Peyer's patch (tissue), 4 donors: ENCODE measurements at regions not wholly inside any gene's neighbourhood (a gene's known extent, or its start where the extent isn't known, plus 50 kb on each side); places are given as distances from the start of the nearest gene placed in this dataset.

Experiments used
- POLR2A ChIP-seq, 2 donors: fragments of 450-650 bp; IDR thresholded peaks; one replicate each; pipeline ENCODE4 v1.5.1; 2017; ENCODE audit warnings: antibody characterized with exemption in 2 of 2, mild to moderate bottlenecking in 2 of 2, moderate library complexity in 2 of 2
- TF ChIP-seq, protein P1 (sequence below), 6 experiments: fragments of 450-650 bp in 4 of 6; fragments of 200-600 bp in 2 of 6; sonication (generic) in 1 of 6; IDR thresholded peaks; one replicate each; pipeline ENCODE4 v1.5.1; 2017 to 2019; ENCODE audit warnings: antibody characterized with exemption in 6 of 6, mild to moderate bottlenecking in 3 of 6, moderate library complexity in 1 of 6

DNA sequence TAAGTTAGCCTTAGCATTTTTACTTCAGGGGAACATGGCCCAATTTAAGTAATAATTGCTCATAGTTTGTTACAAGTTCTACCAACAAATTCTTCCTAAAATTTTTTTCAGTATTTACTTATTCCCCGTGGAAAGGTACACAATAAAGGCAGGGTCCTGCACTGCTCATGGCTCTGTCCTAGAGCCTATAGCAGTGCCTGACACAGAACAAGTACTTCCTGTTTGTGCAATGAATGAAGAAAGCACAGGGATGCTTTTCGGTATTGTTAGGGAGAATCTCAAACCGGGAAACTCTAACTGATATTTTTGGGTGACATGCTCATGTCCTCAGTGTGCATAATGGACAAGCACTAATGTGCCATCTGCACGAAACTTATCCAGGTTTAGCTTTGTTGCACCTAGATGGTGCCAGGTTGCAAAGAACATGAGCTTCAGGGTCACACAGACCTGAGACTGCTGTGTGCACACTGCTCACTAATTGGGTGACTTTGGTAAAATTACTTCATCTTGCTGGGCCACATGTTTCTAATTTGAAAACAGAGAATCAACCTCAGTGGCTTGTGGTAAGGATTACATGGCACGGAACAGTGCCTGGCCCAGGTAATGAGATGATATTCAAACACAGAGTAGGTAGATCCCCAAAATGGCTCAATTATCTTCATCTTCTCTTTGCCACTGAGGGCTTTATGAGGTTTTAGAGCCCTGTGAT, 175.8 kb upstream of the NPY2R start:
- TF ChIP-seq, protein P1, sequence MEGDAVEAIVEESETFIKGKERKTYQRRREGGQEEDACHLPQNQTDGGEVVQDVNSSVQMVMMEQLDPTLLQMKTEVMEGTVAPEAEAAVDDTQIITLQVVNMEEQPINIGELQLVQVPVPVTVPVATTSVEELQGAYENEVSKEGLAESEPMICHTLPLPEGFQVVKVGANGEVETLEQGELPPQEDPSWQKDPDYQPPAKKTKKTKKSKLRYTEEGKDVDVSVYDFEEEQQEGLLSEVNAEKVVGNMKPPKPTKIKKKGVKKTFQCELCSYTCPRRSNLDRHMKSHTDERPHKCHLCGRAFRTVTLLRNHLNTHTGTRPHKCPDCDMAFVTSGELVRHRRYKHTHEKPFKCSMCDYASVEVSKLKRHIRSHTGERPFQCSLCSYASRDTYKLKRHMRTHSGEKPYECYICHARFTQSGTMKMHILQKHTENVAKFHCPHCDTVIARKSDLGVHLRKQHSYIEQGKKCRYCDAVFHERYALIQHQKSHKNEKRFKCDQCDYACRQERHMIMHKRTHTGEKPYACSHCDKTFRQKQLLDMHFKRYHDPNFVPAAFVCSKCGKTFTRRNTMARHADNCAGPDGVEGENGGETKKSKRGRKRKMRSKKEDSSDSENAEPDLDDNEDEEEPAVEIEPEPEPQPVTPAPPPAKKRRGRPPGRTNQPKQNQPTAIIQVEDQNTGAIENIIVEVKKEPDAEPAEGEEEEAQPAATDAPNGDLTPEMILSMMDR (IDR thresholded peaks at IDR 0.05), result no peak
- no peak for TF ChIP-seq POLR2A (IDR thresholded peaks at IDR 0.05)
